KMS-11 (cell line): ENCODE measurements at regions not wholly inside any gene's neighbourhood (a gene's known extent, or its start where the extent isn't known, plus 50 kb on each side); places are given as distances from the start of the nearest gene placed in this dataset.

Source experiments
- H2AFZ ChIP-seq: fragments of 200-600 bp; sonication (generic); 2 replicates; pipeline ENCODE4 v1.6.1; 2016; ENCODE audit warnings: antibody characterized with exemption, mixed run types, low read depth
- H3K27ac ChIP-seq: fragments of 200-600 bp; sonication (generic); 2 replicates; pipeline ENCODE4 v1.6.1; 2016; ENCODE audit warnings: mild to moderate bottlenecking, mixed run types
- H3K27me3 ChIP-seq: fragments of 200-600 bp; sonication (generic); 2 replicates; pipeline ENCODE4 v1.6.1; 2017; ENCODE audit warnings: mild to moderate bottlenecking, low read depth, mixed run types, moderate library complexity; ENCODE audit not compliant: insufficient read depth
- H3K36me3 ChIP-seq: fragments of 200-600 bp; sonication (generic); 2 replicates; pipeline ENCODE4 v1.6.1; 2017; ENCODE audit warnings: mild to moderate bottlenecking, mixed run types; ENCODE audit not compliant: insufficient read depth
- H3K4me1 ChIP-seq: fragments of 200-600 bp; sonication (generic); 2 replicates; pipeline ENCODE4 v1.6.1; 2016; ENCODE audit warnings: mild to moderate bottlenecking, low read depth, mixed run types; ENCODE audit not compliant: poor library complexity, severe bottlenecking
- H3K4me2 ChIP-seq: fragments of 200-600 bp; sonication (generic); 2 replicates; pipeline ENCODE4 v1.7.0; 2016; ENCODE audit warnings: mild to moderate bottlenecking, mixed run types
- H3K4me3 ChIP-seq: fragments of 200-600 bp; sonication (generic); IDR thresholded peaks from 2 replicates; pipeline ENCODE4 v1.6.1; 2017; ENCODE audit warnings: low read depth, low read length, mixed read lengths; ENCODE audit not compliant: insufficient read depth
- H3K79me2 ChIP-seq: fragments of 200-600 bp; sonication (generic); 2 replicates; pipeline ENCODE4 v1.6.1; 2016; ENCODE audit warnings: low read depth, mixed run types; ENCODE audit not compliant: insufficient read depth
- H3K9ac ChIP-seq: fragments of 200-600 bp; sonication (generic); 2 replicates; pipeline ENCODE4 v1.6.1; 2016; ENCODE audit warnings: mild to moderate bottlenecking, mixed run types
- H4K20me1 ChIP-seq: fragments of 200-600 bp; sonication (generic); 2 replicates; pipeline ENCODE4 v1.6.1; 2016; ENCODE audit warnings: mild to moderate bottlenecking, mixed run types; ENCODE audit not compliant: insufficient read depth
- CTCF ChIP-seq: fragments of 200-600 bp; sonication (generic); conservative IDR thresholded peaks from 2 replicates; pipeline ENCODE4 v1.6.1; 2017; ENCODE audit warnings: low read depth, mild to moderate bottlenecking, antibody characterized with exemption, low read length, moderate library complexity, mixed read lengths

GRCh38 chr2:88261725-88262124, 91.6 kb downstream of the THNSL2 start:
- no peaks in the 10 kb centered on the region for H4K20me1 ChIP-seq
- H3K79me2 ChIP-seq = no peaks in the 10 kb centered on the region
- TF ChIP-seq CTCF = no peak
- no peaks in the 10 kb centered on the region for H3K36me3 ChIP-seq
- no peaks in the 10 kb centered on the region for H3K4me1 ChIP-seq
- H3K4me3 ChIP-seq = no peak overlapping the region
- no peak overlapping the region for H3K4me2 ChIP-seq
- H3K9ac ChIP-seq = no peak overlapping the region
- no peak overlapping the region for H2AFZ ChIP-seq
- no peaks in the 10 kb centered on the region for H3K27me3 ChIP-seq
- H3K27ac ChIP-seq = no peak overlapping the region

- Histone ChIP-seq H3K4me3 (no peak overlapping the region), H4K20me1 (no peaks in the 10 kb centered on the region), H3K36me3 (no peaks in the 10 kb centered on the region), H3K27ac (no peak overlapping the region), H3K79me2 (no peaks in the 10 kb centered on the region), H3K4me2 (no peak overlapping the region), H3K4me1 (no peaks in the 10 kb centered on the region), H2AFZ (no peak overlapping the region), H3K9ac (no peak overlapping the region), H3K27me3 (no peaks in the 10 kb centered on the region)
- TF ChIP-seq CTCF = no peak
These were observed 88.1 kb downstream of the THNSL2 start for GRCh38 chr2:88258208-88258607.

- no peaks in the 10 kb centered on the region for H3K27me3 ChIP-seq
- H3K4me2 ChIP-seq = no peak overlapping the region
- no peaks in the 10 kb centered on the region for H4K20me1 ChIP-seq
- no peak for TF ChIP-seq CTCF
- no peaks in the 10 kb centered on the region for H3K36me3 ChIP-seq
- H2AFZ ChIP-seq = no peak overlapping the region
- H3K27ac ChIP-seq = no peak overlapping the region
- no peak overlapping the region for H3K9ac ChIP-seq
- H3K4me3 ChIP-seq = no peak overlapping the region
- no peaks in the 10 kb centered on the region for H3K79me2 ChIP-seq
- H3K4me1 ChIP-seq = no peaks in the 10 kb centered on the region
These were observed 84.4 kb downstream of the THNSL2 start for GRCh38 chr2:88254437-88255091.

GRCh38 chr2:88253997-88254396, 83.9 kb downstream of the THNSL2 start:
- no peak overlapping the region for H3K4me2 ChIP-seq

More at GRCh38 chr2:88253997-88254396, 83.9 kb downstream of the THNSL2 start:
- H3K36me3 ChIP-seq = no peaks in the 10 kb centered on the region
- H3K9ac ChIP-seq = no peak overlapping the region
- H4K20me1 ChIP-seq = no peaks in the 10 kb centered on the region
- no peak overlapping the region for H2AFZ ChIP-seq
- no peaks in the 10 kb centered on the region for H3K79me2 ChIP-seq
- no peak overlapping the region for H3K4me3 ChIP-seq
- no peak overlapping the region for H3K27ac ChIP-seq
- no peaks in the 10 kb centered on the region for H3K4me1 ChIP-seq
- no peaks in the 10 kb centered on the region for H3K27me3 ChIP-seq
- no peak for TF ChIP-seq CTCF
